Fibroblast of the aortic adventitia (primary cell): ENCODE measurements at regions not wholly inside any gene's neighbourhood (a gene's known extent, or its start where the extent isn't known, plus 50 kb on each side); places are given as distances from the start of the nearest gene placed in this dataset.
A peak's percentile ranks its signal among the peaks of the same experiment; 100 is the strongest.
"Not testable (repeated sequence)": the region's sequence is repeated elsewhere in the genome, so short reads cannot be mapped to it uniquely, and the experiment has no call there.

Experiments used
- DNase-seq: peaks from one replicate; pipeline ENCODE4 v3.0.0-alpha.2; 2010; ENCODE audit warnings: low read depth
- H3K4me3 ChIP-seq: 2 replicates; pipeline ENCODE4 v1.5.1; 2011; ENCODE audit warnings: low read depth, mild to moderate bottlenecking, control low read depth, low read length, moderate library complexity
- TF ChIP-seq, protein P1 (sequence below): IDR thresholded peaks from 2 replicates; pipeline ENCODE4 v1.5.1; 2011; ENCODE audit warnings: mild to moderate bottlenecking, low read length, control low read depth, inconsistent platforms; ENCODE audit not compliant: insufficient read depth

DNA sequence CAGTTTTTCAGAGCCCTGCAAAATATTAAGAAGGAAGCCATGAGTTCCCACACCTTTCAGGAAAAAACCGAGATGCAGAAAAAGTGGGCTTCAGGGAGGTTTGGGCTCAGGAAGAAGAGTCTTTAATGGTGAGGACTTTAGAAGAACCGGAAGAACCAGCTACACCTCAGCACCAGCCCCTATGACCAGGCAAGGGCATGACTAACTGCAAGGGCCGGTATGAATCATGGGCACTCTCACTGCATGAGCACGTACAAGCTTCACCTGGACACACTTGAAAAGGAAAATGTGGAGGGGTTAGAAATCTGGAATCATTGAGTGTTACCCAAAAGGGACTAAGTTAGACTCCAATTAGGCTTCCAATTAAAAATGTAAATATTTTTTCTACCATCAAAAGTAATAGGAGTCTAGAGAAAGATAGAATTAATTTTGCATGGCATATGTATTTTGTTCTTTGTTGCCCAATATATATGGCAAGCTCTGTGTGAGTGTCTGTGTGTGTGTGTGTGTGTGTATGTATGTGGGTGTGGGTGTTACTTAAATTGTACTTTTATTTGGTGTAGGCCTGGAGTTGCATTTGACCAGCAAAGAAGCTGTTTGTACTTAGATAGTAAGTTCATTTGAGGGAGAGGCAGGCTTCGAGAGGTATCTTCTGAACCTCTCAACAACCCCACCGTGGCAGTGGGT is 66.5 kb upstream of the THUMPD2 start:
- DNase-seq: no peak
- no peak overlapping the region for H3K4me3 ChIP-seq
- TF ChIP-seq, protein P1, sequence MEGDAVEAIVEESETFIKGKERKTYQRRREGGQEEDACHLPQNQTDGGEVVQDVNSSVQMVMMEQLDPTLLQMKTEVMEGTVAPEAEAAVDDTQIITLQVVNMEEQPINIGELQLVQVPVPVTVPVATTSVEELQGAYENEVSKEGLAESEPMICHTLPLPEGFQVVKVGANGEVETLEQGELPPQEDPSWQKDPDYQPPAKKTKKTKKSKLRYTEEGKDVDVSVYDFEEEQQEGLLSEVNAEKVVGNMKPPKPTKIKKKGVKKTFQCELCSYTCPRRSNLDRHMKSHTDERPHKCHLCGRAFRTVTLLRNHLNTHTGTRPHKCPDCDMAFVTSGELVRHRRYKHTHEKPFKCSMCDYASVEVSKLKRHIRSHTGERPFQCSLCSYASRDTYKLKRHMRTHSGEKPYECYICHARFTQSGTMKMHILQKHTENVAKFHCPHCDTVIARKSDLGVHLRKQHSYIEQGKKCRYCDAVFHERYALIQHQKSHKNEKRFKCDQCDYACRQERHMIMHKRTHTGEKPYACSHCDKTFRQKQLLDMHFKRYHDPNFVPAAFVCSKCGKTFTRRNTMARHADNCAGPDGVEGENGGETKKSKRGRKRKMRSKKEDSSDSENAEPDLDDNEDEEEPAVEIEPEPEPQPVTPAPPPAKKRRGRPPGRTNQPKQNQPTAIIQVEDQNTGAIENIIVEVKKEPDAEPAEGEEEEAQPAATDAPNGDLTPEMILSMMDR: no peak

GRCh38 chr2:39839261-39839848 is 60.3 kb upstream of the THUMPD2 start:
- no peak for DNase-seq
- TF ChIP-seq, protein P1: no peak
- no peak overlapping the region for H3K4me3 ChIP-seq

- DNase-seq: no peak
- H3K4me3 ChIP-seq: no peak overlapping the region
- TF ChIP-seq, protein P1: no peak
Observed at GRCh38 chr2:39838589-39838988, 59.5 kb upstream of the THUMPD2 start.

DNA sequence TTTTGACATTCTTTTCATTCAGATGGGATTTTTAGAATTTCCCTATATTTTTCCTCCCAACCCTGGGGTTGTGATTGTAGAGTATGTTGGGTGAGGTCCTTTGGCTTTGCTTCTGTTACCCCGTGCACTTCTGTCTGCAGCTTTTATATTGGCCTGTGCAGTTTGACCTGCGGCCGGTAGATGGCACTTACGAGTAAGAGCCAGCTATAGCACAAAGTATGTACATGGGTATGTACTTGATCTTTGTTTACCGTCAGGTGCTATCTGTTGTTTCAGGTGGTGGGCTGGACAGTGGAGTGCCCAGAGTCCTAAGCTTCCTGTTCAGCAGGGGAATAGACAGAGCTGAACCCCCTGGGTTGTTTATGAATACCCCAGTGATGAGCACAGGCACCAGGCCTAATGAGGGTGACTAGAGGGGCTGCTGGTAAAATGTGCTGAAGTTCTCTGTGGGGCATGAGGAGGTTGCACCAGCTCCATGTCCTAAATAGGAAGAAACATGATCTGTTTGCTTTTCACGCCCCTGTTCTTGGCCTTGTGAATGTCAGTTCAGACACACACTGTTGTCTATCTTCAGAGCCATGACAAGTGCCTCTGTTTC is 58.9 kb upstream of the THUMPD2 start:
- H3K4me3 ChIP-seq: no peak overlapping the region
- peak; percentile 51 for DNase-seq
- TF ChIP-seq, protein P1: peak; percentile 95

DNA sequence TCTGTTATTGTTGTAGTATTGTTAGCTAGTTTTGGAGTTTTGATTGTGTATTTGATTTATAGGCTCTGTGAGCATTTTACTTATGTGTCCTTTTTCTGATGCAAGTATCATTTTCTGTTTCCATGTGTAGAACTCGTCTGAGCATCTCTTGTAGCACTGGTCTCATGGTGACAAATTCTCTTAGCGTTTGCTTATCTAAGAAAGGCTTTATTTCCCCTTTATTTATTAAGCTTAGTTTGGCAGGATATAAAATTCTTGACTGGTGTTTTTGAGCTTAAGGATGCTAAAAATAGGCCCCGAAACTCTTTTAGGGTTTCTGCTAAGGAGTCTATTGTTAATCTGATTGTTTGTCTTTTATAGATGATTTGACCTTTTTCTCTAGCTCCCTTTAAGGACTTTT is 57.6 kb upstream of the THUMPD2 start:
- DNase-seq: no peak
- TF ChIP-seq, protein P1: no peak
- no peak overlapping the region for H3K4me3 ChIP-seq

DNA sequence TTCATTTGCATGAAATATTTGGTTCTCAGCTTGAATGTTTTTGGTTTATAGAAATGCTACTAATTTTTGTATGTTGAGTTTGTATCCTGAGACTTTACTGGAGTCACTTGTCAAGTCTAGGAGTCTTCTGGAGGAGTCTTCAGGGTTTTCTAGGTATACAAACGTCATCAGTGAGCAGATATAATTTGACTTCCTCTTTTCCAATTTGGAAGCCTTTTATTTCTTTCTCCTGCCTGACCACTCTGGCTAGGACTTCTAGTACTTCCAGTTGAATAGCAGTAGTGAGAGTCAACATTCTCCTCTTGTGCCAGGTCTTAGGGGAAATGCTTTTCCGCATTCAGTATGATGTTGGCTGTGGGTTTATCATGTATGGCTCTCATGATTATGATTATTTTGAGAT is 55.4 kb upstream of the THUMPD2 start:
- TF ChIP-seq, protein P1: no peak
- DNase-seq: no peak
- H3K4me3 ChIP-seq: no peak overlapping the region

- not testable (repeated sequence) for H3K4me3 ChIP-seq, DNase-seq
Observed at GRCh38 chr2:39830610-39831009, 51.6 kb upstream of the THUMPD2 start.
